ENCODE measurements at regions not wholly inside any gene's neighbourhood (a gene's known extent, or its start where the extent isn't known, plus 50 kb on each side); places are given as distances from the start of the nearest gene placed in this dataset.

DNA sequence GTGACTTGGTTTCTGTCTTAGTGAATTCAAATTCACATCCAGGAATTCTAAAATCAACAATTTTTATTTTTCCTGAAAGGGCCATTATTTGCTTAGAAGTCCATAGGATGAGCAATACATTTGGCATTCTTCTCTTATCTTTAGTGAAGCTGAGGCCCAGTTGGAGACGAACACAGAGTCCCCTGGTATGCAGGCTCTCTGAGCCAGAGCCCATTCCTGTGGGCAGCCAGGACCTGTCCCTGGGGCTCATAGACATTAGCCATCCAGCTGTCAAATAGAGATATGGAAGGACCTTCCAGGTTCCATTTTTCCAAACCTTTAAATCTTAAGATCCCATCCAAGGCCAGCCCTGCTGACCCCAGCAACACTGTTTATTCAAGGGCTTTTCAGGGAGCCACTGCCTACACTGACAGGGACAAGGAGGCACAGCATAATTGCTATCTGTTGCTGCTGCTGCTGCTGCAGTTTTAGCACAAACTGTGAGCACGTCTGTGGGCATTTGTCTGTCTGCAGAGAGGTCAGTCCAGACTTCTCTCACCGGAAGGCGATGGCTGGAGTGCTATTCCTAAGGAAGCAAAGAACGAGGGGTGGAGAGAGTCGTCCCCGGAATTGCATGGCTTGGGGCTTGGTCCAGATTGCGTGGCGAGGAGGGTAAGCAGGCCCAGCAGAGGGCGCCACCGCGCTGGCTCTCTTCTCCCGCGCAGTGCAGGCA, 639.0 kb downstream of the CCDC171 start:
- peak; percentile 66 for DNase-seq (ENCODE audit: low spot score)

DNA sequence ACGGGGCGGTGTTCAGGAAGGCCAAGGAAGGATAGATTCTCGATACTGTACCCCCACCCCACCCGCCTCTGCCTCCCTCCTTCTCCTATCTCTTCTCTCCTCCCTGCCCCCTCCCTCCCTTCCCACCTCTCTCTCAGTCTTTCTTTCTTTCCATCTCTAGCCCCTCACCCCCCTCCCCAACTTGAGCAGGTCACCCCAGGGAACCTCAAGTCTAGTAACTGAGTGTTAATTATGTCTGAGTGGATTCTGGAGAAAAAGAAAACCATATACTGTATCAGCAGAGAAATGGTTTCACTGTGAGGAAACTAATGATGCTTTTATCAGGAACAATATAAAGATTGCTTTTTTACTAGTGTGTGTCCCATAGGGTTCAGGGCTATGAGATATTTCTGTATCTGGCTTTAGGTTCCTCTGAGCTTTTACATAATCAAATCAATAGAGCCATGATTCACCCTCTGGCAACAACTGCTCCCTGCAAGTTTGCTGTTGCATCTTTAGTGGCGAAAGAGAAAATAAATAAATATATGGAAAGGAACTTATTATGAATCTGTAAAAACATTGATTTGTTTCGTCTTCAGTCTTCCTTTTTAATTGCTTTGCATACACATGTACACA, 639.7 kb downstream of the CCDC171 start:
- DNase-seq (ENCODE audit: low spot score), result no peak
- TF ChIP-seq, protein P1, sequence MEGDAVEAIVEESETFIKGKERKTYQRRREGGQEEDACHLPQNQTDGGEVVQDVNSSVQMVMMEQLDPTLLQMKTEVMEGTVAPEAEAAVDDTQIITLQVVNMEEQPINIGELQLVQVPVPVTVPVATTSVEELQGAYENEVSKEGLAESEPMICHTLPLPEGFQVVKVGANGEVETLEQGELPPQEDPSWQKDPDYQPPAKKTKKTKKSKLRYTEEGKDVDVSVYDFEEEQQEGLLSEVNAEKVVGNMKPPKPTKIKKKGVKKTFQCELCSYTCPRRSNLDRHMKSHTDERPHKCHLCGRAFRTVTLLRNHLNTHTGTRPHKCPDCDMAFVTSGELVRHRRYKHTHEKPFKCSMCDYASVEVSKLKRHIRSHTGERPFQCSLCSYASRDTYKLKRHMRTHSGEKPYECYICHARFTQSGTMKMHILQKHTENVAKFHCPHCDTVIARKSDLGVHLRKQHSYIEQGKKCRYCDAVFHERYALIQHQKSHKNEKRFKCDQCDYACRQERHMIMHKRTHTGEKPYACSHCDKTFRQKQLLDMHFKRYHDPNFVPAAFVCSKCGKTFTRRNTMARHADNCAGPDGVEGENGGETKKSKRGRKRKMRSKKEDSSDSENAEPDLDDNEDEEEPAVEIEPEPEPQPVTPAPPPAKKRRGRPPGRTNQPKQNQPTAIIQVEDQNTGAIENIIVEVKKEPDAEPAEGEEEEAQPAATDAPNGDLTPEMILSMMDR (IDR thresholded peaks at IDR 0.05; ENCODE audit: extremely low read depth, missing control alignments), result no peak

More for the DNA sequence above, 639.0 kb downstream of the CCDC171 start:
- TF ChIP-seq, protein P1 (IDR thresholded peaks at IDR 0.05; ENCODE audit: extremely low read depth, missing control alignments), result peak; percentile 79

DNA sequence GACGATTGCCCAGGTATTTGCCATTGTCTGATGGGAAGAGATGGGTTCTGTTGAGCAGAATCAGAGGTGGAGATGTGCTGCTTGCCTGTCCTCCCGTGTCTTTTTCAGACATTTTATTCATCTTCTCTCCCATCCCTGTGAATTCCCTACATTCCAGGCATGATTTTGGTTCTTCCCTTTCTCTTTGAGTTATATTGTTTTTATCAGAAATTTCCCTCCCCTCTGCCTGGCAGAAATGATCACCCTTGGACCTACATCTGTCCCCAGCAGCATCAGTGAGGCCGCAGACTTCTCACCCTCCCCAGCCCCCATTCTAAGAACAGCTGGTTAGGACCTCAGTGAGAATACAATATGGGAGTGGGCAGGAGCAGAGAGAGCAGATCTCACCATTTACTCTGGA, 640.2 kb downstream of the CCDC171 start:
- TF ChIP-seq, protein P1 (IDR thresholded peaks at IDR 0.05; ENCODE audit: extremely low read depth, missing control alignments), result no peak
- DNase-seq (ENCODE audit: low spot score), result no peak

DNA sequence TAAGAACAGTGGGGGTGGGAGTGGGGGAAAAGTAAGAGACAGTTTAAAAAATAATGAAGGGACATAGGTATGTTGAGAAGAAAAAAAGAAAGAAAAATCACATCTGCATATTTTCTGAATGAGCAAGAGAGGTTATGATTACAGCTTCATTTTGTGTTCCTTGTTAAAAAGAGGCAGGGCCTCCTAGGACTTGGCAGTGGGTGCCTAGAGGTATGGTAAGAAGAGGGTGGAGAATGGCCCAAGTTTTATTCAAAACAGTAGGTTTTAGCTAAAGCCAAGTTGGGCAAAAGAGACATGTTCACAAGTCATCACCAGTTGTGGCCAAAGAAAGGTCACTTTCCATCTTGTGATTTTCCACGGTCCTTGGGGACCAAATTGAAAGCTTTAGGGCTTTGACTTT, 643.4 kb downstream of the CCDC171 start:
- no peak for DNase-seq (ENCODE audit: low spot score)
- TF ChIP-seq, protein P1 (IDR thresholded peaks at IDR 0.05; ENCODE audit: extremely low read depth, missing control alignments), result no peak

DNA sequence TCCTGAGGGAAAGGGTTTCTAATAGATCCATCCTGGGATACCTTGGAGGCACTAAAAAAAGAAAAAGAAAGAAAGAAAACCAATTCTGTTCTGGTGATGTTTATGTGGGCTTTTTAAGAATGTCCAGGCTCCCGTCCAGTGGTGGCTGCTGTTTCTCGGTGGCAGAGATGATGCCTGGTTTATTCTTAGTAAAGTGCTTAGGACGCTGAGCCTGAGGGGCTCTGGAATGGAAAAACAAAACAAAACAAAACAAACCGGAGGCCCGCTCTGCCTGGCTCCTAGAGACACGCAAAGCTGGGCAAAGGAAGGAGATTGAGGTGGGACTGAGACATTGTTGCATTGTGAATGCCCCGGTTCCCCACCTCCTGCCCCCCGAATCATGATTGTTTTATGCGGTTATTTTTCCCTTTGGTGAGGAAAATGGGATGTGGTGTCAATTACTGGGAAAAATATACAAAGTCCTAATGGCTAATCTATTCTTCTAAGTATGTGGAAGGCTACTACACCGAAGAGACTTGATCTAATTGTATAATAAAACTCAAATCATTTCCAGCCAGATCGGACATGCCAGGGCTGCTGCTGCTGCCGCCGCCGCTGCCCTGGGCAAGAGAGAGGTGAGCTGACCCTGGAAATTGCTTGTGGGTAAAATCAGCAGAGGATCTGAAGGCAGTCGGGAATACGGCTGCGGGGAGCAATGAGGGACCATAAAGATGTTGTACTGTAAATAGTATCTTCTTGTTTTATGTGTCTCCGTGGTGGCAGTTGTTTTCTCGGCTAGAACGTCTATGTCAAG, 644.9 kb downstream of the CCDC171 start:
- no peak for DNase-seq (ENCODE audit: low spot score)
- TF ChIP-seq, protein P1 (IDR thresholded peaks at IDR 0.05; ENCODE audit: extremely low read depth, missing control alignments), result no peak

DNA sequence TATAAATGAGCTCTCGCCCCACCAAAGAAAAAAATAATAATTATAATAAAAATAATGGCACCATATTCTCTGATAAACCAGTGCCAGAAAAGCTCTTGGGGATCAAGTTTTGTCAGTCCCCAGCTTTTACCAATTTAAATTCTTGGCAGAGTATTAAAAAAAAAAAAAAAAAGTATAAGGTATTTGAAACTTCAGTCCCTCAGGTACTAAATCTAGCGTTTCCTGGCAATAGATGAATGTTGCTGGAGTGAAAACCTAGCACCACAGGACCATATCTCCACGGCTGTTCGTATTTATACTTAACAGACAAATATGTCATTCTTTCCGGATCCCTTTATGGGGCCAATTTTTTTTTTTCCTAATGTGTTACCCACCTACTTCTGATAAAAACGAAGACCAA, 646.2 kb downstream of the CCDC171 start:
- no peak for DNase-seq (ENCODE audit: low spot score)
- TF ChIP-seq, protein P1 (IDR thresholded peaks at IDR 0.05; ENCODE audit: extremely low read depth, missing control alignments), result no peak

DNA sequence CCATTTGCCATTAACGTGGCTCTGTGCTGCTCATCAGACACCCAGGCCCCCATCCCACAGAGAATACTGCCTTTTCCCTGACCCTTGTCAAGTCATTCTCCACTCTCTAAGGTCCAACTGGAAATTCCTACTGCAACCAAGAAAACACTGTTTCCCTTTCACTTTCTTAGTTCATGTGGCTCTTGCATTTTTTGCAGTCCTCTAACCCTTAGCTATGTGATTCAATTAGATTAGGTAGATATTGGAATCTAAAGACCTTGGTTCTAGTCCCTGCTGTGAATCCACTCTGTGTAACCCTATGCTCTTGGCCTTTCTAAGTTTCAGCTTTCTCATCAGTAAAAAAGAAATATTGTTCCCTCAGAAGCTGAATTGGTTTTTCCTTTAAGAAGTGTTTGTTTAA, 649.4 kb downstream of the CCDC171 start:
- DNase-seq (ENCODE audit: low spot score), result no peak
- TF ChIP-seq, protein P1 (IDR thresholded peaks at IDR 0.05; ENCODE audit: extremely low read depth, missing control alignments), result no peak

Measured in GM20000 (cell line).